ENCODE measurements at regions not wholly inside any gene's neighbourhood (a gene's known extent, or its start where the extent isn't known, plus 50 kb on each side); places are given as distances from the start of the nearest gene placed in this dataset.

DNA sequence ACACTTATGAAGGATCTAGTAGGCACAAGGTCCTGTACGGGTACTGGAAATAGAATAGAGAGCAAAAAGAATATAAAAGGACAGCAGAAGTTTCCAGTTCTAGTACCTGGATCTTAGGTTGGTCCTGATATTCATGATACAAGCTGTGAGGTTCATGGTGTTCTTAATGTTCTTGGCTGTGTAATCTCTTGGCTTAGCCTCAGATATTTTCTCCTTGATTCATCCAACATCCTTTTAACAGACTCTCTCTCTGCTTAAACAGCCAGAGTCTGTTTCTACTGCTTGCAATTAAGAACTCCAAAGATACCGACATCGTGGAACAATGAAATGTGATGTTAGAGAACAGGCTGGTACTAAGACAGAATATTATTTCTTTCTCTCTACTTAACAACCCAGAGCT lies 49.9 kb downstream of the CNTN3 start:
- no peak for DNase-seq

DNA sequence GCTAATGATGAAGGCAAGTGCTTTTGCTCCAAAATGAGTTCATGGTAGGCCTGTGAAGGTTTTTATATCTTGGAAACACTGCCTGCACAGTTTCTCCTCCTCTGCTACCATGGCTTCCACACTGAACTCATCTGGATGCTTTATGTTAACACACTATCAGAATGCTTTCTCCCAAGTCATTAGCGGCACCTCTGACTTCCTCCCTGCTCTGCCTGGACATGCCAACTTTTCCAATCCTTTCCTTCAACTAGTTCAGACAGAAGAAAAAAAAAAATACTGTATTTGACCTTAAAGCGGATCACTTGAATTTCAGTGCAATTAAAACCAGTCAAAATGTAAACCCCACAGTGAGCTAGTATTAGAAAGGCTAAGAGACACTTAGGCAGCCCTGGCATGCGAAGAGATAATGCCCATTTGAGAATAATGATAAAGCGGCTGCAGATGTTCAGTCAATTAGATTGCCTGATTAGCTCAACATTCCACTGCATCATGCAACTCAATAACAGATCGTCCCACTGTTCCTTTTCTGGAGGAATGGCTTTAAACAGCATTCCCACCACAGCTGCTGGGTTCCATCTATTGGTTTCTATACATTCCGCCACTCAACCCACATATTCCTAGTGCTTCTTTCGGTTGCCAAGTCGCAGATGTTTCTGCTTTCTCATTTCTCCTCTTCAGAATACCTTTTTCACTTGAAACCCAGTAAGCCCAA lies 51.7 kb downstream of the CNTN3 start:
- TF ChIP-seq GATA1 (IDR thresholded peaks at IDR 0.05; ENCODE audit: low read depth, low read length) (no peak), POLR2A (IDR thresholded peaks at IDR 0.05; ENCODE audit: low read length) (no peak)
- DNase-seq, result no peak

More for the DNA sequence above, 49.9 kb downstream of the CNTN3 start:
- TF ChIP-seq POLR2A (IDR thresholded peaks at IDR 0.05; ENCODE audit: low read length), result no peak
- TF ChIP-seq GATA1 (IDR thresholded peaks at IDR 0.05; ENCODE audit: low read depth, low read length), result no peak

DNA sequence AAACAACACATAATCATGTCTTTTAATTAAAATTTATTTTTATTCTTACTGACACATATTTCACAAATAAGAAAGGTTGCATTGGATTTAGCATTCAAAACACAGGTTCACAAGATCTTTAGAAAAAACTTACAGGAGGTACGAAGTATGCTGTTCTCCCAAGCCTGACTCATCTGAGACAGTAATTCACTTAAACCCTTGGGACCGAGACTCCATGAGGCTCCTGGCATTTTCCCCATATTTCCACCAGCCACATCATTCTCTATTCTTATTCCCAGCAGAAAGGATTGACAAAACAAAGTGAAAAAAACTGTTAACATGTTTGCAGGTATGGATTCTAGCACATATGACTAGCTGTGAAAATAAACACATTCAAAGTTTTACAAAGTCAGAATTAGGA lies 52.6 kb downstream of the CNTN3 start:
- DNase-seq, result no peak
- TF ChIP-seq POLR2A (IDR thresholded peaks at IDR 0.05; ENCODE audit: low read length), result no peak
- no peak for TF ChIP-seq GATA1 (IDR thresholded peaks at IDR 0.05; ENCODE audit: low read depth, low read length)

DNA sequence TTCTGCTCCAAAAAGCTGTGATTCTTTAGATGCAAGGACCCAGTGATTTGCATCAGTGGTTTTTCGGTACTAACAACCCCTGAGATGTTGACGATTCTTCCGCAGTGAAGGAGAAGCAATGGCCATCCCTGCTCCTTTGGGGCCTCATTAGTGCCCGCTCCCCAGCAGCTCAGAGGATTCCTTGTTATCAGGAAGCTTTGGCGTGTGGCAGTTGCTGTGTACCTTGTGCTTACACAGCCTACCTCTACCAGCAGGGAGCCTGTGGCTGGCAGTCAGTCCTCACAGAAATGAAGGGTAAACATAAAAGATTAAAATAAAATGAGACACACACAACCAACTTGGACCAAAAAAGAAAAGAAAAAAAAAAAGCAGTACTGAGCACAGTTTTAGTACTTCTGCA lies 55.2 kb downstream of the CNTN3 start:
- DNase-seq, result no peak

DNA sequence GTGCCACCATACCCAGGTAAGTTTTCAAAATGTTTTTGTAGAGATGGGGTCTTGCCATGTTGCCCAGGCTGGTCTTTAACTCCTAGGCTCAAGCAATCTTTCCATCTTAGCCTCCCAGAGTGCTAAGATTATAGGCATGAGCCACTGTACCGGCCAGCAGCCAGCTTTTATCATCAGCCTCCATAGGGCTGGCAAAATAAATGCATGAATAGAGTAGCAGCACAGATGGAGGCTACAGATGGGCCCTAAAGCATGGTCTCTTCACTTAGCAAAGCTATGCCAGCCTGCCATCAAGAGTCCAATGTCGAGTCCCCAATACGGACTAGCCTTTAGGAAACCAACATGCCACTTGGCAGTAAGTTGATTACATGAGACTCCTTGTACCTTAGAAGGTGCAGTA lies 63.8 kb downstream of the CNTN3 start:
- no peak for TF ChIP-seq GATA1 (IDR thresholded peaks at IDR 0.05; ENCODE audit: low read depth, low read length)
- no peak for TF ChIP-seq POLR2A (IDR thresholded peaks at IDR 0.05; ENCODE audit: low read length)
- no peak for DNase-seq

More for the DNA sequence above, 55.2 kb downstream of the CNTN3 start:
- TF ChIP-seq GATA1 (IDR thresholded peaks at IDR 0.05; ENCODE audit: low read depth, low read length), result no peak
- no peak for TF ChIP-seq POLR2A (IDR thresholded peaks at IDR 0.05; ENCODE audit: low read length)

DNA sequence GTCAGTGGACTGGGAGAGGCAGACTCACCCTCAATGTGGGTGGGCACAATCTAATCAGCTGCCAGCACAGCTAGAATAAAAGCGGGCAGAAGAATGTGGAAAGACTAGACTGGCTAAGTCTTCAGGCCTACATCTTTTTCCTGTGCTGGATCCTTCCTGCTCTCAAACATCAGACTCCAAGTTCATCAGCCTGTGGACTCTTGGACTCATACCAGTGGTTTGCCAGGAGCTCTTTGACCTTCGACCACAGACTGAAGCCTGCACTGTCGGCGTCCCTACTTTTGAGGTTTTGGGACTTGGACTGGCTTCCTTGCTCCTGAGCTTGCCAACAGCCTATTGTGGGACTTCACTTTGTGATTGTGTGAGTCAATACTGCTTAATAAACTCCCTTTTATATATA lies 68.0 kb downstream of the CNTN3 start:
- no peak for TF ChIP-seq GATA1 (IDR thresholded peaks at IDR 0.05; ENCODE audit: low read depth, low read length)
- TF ChIP-seq POLR2A (IDR thresholded peaks at IDR 0.05; ENCODE audit: low read length), result no peak
- DNase-seq, result no peak

DNA sequence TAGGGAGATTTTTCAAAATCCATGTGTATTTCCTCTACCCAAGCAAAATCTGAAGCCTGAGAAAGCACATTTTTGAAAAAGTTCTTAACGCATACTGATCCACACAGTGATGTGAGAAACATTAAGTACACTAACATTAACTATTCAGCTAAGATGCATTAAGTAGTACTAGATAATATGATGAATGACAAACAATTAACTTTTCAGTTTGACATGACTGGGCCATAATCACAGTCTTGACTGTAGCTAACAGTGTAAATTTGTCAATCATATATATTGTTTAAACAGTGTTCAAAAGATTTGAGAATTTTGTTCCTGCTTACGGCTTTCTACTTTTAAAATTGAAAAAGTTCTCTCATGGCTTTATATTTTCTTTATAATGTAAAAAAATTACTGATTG lies 72.0 kb downstream of the CNTN3 start:
- no peak for TF ChIP-seq POLR2A (IDR thresholded peaks at IDR 0.05; ENCODE audit: low read length)
- no peak for TF ChIP-seq GATA1 (IDR thresholded peaks at IDR 0.05; ENCODE audit: low read depth, low read length)
- no peak for DNase-seq

DNA sequence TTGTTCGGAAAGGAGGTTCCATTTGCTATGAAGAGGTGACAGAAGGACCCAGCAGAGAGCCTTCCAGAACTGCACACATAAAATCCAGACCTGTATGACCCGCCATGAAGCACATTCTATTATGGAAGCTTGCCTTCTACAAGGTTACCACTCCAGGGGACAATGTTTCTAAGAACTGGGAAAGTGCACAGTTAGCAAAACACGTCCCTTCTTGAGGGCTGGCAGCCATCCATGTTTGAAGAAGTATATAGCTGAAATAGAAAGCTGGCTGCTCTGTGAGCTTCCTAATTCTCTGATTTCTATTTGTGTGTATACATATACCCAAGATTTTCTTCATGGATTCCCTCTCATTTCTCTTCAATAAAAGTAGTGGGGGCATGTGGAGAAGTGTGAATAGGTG lies 74.6 kb downstream of the CNTN3 start:
- TF ChIP-seq POLR2A (IDR thresholded peaks at IDR 0.05; ENCODE audit: low read length) (no peak), GATA1 (IDR thresholded peaks at IDR 0.05; ENCODE audit: low read depth, low read length) (no peak)
- no peak for DNase-seq

DNA sequence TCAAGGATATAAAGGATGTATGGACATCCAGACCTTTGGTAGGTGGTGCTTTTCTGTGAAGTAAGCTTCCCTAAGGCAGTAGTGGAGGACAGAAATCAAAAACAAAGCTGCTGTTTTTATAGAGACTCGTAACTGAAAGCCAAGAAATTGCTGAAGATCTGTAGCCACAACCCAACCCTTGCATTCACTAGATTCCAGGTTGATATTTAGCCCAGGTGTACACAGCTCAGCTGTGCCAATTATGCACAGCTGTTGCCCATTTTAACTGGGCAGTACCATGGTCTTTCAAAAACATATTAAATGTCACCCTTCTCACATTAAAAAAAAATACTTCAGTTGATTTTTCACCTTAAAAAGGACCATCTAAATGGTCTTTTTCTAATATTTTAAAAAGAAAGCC lies 75.8 kb downstream of the CNTN3 start:
- no peak for DNase-seq
- TF ChIP-seq GATA1 (IDR thresholded peaks at IDR 0.05; ENCODE audit: low read depth, low read length) (no peak), POLR2A (IDR thresholded peaks at IDR 0.05; ENCODE audit: low read length) (no peak)

DNA sequence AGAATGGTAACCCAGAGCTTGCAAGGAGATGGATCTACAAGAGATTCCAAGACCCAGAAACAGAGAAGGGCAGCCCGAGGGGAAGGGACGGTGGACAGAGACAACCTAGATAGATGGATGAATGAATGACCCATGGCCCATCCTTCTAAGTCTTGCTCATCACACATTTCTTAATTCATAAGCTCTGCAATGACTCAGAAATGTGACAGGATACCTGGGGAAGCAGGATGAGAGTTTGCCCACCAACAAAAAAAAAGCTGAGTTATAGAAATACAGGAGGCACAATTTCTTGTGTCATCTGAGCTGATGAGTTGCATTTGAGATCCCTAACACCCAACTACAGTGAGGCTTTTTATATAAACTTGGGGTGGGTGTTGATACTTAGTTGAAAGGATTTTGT lies 76.6 kb downstream of the CNTN3 start:
- TF ChIP-seq GATA1 (IDR thresholded peaks at IDR 0.05; ENCODE audit: low read depth, low read length), result no peak
- no peak for TF ChIP-seq POLR2A (IDR thresholded peaks at IDR 0.05; ENCODE audit: low read length)
- no peak for DNase-seq

DNA sequence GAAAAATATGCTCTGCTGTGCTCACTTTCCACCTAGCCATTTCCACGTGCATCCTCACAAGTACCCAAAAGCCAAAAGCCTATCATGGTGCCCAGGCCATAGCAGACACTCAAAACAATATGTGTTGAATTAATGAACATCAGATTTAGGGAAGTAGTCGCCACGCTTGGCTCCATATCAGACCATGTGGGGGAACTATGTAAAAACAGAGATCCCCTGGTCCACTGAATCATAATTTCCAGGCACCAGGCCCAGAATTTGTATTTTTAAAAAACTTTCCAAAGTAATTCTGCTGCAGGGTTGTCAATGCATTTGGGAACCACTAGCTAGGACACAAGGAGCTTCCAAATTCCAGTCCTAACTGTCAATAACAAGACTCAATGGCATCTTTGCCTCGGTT lies 77.3 kb downstream of the CNTN3 start:
- DNase-seq, result no peak
- TF ChIP-seq POLR2A (IDR thresholded peaks at IDR 0.05; ENCODE audit: low read length), result no peak
- TF ChIP-seq GATA1 (IDR thresholded peaks at IDR 0.05; ENCODE audit: low read depth, low read length), result no peak

DNA sequence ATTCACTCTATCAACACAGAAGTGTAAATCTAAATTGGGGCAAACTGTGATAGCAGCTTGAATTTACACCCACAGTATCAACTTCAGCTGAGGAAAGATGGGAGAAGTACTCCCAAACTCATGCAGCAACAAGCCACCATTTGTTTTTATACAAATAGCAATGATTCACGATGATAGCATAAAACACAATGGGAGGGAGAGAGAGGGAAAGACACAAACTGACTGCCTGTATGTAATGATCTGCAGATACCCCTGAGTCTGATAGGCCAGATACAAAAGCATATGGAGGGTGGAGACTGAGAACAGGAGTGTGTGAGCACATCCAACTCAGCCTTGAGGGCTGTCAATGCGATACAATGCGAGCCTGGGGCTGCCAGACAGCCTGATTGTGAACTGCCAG lies 79.2 kb downstream of the CNTN3 start:
- TF ChIP-seq GATA1 (IDR thresholded peaks at IDR 0.05; ENCODE audit: low read depth, low read length), result no peak
- no peak for TF ChIP-seq POLR2A (IDR thresholded peaks at IDR 0.05; ENCODE audit: low read length)
- no peak for DNase-seq

DNA sequence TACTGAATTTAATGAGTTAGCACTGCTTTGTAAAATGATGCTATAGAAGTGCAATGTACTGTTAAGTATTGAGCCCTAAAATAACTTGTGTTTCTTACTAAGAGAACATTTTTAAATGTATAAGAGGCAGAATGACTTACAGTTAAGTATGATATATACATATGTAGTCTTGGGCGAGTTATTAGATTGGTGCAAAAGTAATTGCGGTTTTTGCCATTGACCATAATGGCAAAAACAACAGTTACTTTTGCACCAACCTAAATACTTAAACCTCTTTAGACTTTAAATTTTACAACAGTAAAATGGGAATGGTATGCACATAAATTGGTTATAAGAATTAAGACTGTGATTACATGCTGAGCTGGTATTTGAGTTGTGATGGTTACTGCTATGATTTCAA lies 79.8 kb downstream of the CNTN3 start:
- DNase-seq, result no peak
- no peak for TF ChIP-seq GATA1 (IDR thresholded peaks at IDR 0.05; ENCODE audit: low read depth, low read length)
- TF ChIP-seq POLR2A (IDR thresholded peaks at IDR 0.05; ENCODE audit: low read length), result no peak

DNA sequence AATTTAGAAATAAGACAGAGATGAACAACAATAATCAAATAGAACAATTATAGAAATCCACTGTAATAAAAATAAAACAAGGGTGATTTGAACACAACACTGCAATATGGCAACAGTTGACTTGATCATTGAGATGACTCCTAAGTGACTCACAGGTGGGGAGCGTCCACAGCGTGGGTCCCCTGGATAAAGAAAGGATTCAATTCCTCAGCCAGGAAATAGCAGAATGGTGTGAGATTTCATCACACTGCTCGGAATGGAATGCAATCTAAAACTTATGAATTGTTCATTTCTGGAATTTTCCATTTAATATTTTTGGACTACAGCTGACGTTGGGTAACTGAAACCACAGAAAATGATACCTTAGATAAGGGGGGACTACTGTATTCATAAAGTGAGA lies 82.0 kb downstream of the CNTN3 start:
- no peak for DNase-seq
- TF ChIP-seq POLR2A (IDR thresholded peaks at IDR 0.05; ENCODE audit: low read length), result no peak
- TF ChIP-seq GATA1 (IDR thresholded peaks at IDR 0.05; ENCODE audit: low read depth, low read length), result no peak

DNA sequence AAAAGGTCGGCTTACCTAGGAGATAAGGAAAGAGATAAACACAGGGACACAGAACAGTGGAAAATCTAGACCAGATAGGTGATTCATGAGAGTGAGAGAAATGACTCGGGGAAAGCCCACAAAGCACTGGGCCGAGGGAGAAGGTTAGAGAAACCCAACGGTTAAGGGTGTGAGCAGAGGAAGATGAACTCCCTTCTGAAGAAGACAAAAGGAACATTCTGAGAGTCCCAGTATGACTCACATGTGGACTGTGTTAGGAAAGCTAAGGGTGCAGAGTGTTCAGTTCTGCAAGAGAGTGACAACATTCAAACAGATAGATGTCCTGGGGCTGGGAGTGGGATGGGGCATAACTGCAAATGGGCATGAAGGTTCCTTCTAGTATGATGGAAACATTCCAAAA lies 83.0 kb downstream of the CNTN3 start:
- no peak for TF ChIP-seq POLR2A (IDR thresholded peaks at IDR 0.05; ENCODE audit: low read length)
- TF ChIP-seq GATA1 (IDR thresholded peaks at IDR 0.05; ENCODE audit: low read depth, low read length), result no peak
- no peak for DNase-seq

DNA sequence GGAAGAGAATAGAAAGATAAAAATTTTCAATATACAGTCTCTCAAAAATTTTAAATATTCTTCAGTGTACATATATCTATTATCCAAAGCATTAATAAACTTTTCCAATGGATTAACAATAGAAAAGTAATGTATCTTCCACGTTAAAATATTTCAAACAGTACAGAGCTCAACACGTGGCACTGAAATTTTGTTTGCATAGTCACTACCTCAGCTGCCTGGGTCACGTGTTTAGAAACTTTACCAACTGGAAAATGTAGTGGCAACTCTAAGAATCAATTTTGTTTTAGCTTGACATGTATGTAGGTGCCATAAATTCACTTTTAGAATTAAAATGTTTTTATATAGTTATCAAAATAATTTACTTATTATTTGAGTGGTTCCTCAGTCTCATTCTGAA lies 85.3 kb downstream of the CNTN3 start:
- TF ChIP-seq POLR2A (IDR thresholded peaks at IDR 0.05; ENCODE audit: low read length), result no peak
- TF ChIP-seq GATA1 (IDR thresholded peaks at IDR 0.05; ENCODE audit: low read depth, low read length), result no peak
- no peak for DNase-seq
